ENCODE measurements at regions not wholly inside any gene's neighbourhood (a gene's known extent, or its start where the extent isn't known, plus 50 kb on each side); places are given as distances from the start of the nearest gene placed in this dataset.

- TF ChIP-seq POLR2A (IDR thresholded peaks at IDR 0.05) (no peak), CTCF (IDR thresholded peaks at IDR 0.05) (no peak)
Observed at GRCh38 chr10:117441812-117442443, 66.7 kb upstream of the PDZD8 start.
